ENCODE measurements at regions not wholly inside any gene's neighbourhood (a gene's known extent, or its start where the extent isn't known, plus 50 kb on each side); places are given as distances from the start of the nearest gene placed in this dataset.

DNA sequence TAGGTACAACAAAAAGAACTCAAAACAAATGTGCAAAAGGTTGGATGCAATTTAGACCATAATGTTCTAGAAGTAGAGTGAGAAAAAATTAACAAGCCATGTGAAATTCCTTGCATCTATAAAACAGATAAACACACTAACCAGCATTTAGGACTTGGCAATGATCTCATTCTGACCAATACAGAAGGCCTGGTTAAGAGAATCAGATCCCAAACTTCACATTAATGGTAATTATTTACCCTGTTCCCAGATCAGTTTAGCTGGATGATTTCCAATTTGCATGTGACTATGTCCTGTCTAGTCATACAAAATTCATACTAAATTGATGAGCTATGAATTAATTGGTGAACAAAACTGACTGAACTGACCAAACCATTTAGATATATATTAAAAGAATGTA, 98.4 kb upstream of the FIGN start:
- Histone ChIP-seq H3K27me3 (ENCODE audit: insufficient read depth) (no peaks in the 10 kb centered on the region), H3F3A (replicated peaks; ENCODE audit: insufficient read depth) (no peaks in the 10 kb centered on the region), H3K9me3 (no peaks in the 10 kb centered on the region), H2AFZ (ENCODE audit: low read depth) (no peak overlapping the region), H3K36me3 (replicated peaks in 1 of 2; ENCODE audit: control insufficient read depth in 1 of 2, insufficient read depth in 2 of 2, low read length in 1 of 2) (no peaks in the 10 kb centered on the region), H3K27ac (ENCODE audit: low read depth in 2 of 2, low read length in 1 of 2) (peak overlapping the region in 1 of 2 experiments; percentile 22; a peak in 1 of 4 replicates), H3K4me3 (ENCODE audit: low read depth in 2 of 2, low read length in 1 of 2) (no peak overlapping the region), H4K20me1 (ENCODE audit: insufficient read depth) (no peaks in the 10 kb centered on the region), H3K79me2 (ENCODE audit: insufficient read depth) (no peaks in the 10 kb centered on the region), H3K9ac (no peak overlapping the region), H3K4me1 (ENCODE audit: control insufficient read depth in 1 of 2, insufficient read depth in 2 of 2, low read depth in 1 of 2, low read length in 1 of 2) (peaks cover 0 to 2% of the 10 kb centered on the region in 2 experiments; a peak in 2 of 4 replicates), H3K9me2 (no peaks in the 10 kb centered on the region), H3K4me2 (no peak overlapping the region)
- ChIA-PET CTCF (no interaction called here), POLR2A (no interaction called here)
- peak; percentile 13 for DNase-seq
- TF ChIP-seq FOXM1 (IDR thresholded peaks at IDR 0.05; ENCODE audit: low read depth) (no peak), MEF2A (IDR thresholded peaks at IDR 0.05; ENCODE audit: borderline replicate concordance, low read depth) (no peak), SMC3 (IDR thresholded peaks at IDR 0.05; ENCODE audit: low read depth, low read length) (no peak), ELF1 (IDR thresholded peaks at IDR 0.05) (no peak), TAF1 (IDR thresholded peaks at IDR 0.05; ENCODE audit: borderline replicate concordance, low read depth, low read length) (no peak), YY1 (IDR thresholded peaks at IDR 0.05; ENCODE audit: low read depth) (no peak), GATA2 (CRISPR knock-in tag; IDR thresholded peaks at IDR 0.05) (no peak), RAD21 (IDR thresholded peaks at IDR 0.05; ENCODE audit: low read length) (no peak), FOSL2 (IDR thresholded peaks at IDR 0.05; ENCODE audit: borderline replicate concordance, low read depth) (no peak), RXRA (IDR thresholded peaks at IDR 0.05; ENCODE audit: borderline replicate concordance, low read depth) (no peak)
- TF ChIP-seq, protein P1, sequence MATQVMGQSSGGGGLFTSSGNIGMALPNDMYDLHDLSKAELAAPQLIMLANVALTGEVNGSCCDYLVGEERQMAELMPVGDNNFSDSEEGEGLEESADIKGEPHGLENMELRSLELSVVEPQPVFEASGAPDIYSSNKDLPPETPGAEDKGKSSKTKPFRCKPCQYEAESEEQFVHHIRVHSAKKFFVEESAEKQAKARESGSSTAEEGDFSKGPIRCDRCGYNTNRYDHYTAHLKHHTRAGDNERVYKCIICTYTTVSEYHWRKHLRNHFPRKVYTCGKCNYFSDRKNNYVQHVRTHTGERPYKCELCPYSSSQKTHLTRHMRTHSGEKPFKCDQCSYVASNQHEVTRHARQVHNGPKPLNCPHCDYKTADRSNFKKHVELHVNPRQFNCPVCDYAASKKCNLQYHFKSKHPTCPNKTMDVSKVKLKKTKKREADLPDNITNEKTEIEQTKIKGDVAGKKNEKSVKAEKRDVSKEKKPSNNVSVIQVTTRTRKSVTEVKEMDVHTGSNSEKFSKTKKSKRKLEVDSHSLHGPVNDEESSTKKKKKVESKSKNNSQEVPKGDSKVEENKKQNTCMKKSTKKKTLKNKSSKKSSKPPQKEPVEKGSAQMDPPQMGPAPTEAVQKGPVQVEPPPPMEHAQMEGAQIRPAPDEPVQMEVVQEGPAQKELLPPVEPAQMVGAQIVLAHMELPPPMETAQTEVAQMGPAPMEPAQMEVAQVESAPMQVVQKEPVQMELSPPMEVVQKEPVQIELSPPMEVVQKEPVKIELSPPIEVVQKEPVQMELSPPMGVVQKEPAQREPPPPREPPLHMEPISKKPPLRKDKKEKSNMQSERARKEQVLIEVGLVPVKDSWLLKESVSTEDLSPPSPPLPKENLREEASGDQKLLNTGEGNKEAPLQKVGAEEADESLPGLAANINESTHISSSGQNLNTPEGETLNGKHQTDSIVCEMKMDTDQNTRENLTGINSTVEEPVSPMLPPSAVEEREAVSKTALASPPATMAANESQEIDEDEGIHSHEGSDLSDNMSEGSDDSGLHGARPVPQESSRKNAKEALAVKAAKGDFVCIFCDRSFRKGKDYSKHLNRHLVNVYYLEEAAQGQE (IDR thresholded peaks at IDR 0.05; ENCODE audit: low read depth, low read length) = no peak
- TF ChIP-seq, protein P2, sequence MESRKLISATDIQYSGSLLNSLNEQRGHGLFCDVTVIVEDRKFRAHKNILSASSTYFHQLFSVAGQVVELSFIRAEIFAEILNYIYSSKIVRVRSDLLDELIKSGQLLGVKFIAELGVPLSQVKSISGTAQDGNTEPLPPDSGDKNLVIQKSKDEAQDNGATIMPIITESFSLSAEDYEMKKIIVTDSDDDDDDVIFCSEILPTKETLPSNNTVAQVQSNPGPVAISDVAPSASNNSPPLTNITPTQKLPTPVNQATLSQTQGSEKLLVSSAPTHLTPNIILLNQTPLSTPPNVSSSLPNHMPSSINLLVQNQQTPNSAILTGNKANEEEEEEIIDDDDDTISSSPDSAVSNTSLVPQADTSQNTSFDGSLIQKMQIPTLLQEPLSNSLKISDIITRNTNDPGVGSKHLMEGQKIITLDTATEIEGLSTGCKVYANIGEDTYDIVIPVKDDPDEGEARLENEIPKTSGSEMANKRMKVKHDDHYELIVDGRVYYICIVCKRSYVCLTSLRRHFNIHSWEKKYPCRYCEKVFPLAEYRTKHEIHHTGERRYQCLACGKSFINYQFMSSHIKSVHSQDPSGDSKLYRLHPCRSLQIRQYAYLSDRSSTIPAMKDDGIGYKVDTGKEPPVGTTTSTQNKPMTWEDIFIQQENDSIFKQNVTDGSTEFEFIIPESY (IDR thresholded peaks at IDR 0.05; ENCODE audit: borderline replicate concordance, low read depth) = no peak
- TF ChIP-seq, protein P3, sequence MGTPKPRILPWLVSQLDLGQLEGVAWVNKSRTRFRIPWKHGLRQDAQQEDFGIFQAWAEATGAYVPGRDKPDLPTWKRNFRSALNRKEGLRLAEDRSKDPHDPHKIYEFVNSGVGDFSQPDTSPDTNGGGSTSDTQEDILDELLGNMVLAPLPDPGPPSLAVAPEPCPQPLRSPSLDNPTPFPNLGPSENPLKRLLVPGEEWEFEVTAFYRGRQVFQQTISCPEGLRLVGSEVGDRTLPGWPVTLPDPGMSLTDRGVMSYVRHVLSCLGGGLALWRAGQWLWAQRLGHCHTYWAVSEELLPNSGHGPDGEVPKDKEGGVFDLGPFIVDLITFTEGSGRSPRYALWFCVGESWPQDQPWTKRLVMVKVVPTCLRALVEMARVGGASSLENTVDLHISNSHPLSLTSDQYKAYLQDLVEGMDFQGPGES (IDR thresholded peaks at IDR 0.05; ENCODE audit: low read depth, low read length) = no peak
- TF ChIP-seq, protein P4, sequence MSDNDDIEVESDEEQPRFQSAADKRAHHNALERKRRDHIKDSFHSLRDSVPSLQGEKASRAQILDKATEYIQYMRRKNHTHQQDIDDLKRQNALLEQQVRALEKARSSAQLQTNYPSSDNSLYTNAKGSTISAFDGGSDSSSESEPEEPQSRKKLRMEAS (IDR thresholded peaks at IDR 0.05; ENCODE audit: low read depth) = no peak

Measured in SK-N-SH (cell line).